ENCODE measurements at regions not wholly inside any gene's neighbourhood (a gene's known extent, or its start where the extent isn't known, plus 50 kb on each side); places are given as distances from the start of the nearest gene placed in this dataset.

- no peak for TF ChIP-seq CTCF (IDR thresholded peaks at IDR 0.05)
- TF ChIP-seq POLR2A (IDR thresholded peaks at IDR 0.05) = no peak
Observed at GRCh38 chr20:26208296-26209091, 511.8 kb upstream of the ZNF337 start.

Data from Peyer's patch (tissue), 4 donors.